GM18861 (cell line): ENCODE measurements at regions not wholly inside any gene's neighbourhood (a gene's known extent, or its start where the extent isn't known, plus 50 kb on each side); places are given as distances from the start of the nearest gene placed in this dataset.
"Not testable (repeated sequence)": the region's sequence is repeated elsewhere in the genome, so short reads cannot be mapped to it uniquely, and the experiment has no call there.

Experiments used
- ATAC-seq: cut with Tn5 transposase; IDR thresholded peaks from one replicate; pipeline ENCODE4 v1.9.1; 2021; ENCODE audit not compliant: unreplicated experiment

DNA sequence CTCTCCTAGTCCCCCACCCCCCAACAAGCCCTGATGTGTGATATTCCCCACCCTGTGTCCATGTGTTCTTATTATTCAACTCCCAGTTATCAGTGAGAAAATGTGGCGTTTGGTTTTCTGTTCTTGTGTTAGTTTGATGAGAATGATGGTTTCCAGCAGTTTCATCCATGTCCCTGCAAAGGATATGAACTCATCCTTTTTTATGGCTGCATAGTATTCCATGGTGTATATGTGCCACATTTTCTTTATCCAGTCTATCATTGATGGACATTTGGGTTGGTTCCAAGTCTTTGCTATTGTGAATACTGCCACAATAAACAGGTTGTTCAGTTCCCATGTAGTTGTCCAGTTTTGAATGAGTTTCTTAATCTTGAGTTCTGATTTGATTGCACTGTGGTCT, 1006.1 kb upstream of the MIR17HG start:
- ATAC-seq = not testable (repeated sequence)

DNA sequence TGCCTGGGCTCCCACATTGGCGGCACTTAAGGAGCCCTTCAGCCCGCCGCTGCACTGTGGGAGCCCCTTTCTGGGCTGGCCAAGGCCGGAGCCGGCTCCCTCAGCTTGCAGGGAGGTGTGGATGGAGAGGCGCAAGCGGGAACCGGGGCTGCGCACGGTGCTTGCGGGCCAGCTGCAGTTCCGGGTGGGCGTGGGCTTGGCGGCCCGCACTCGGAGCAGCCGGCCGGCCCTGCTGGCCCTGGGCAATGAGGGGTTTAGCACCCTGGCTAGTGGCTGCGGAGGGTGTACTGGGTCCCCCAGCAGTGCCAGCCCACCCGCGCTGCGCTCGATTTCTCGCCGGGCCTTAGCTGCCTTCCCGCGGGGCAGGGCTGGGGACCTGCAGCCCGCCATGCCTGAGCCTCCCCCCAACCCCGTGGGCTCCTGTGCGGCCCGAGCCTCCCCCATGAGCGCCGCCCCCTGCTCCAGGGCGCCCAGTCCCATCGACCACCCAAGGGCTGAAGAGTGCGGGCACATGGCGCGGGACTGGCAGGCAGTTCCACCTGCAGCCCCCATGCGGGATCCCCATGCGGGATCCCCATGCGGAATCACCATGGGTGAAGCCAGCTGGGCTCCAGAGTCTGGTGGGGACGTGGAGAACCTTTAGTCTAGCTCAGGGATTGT, 998.9 kb upstream of the MIR17HG start:
- ATAC-seq = not testable (repeated sequence)

DNA sequence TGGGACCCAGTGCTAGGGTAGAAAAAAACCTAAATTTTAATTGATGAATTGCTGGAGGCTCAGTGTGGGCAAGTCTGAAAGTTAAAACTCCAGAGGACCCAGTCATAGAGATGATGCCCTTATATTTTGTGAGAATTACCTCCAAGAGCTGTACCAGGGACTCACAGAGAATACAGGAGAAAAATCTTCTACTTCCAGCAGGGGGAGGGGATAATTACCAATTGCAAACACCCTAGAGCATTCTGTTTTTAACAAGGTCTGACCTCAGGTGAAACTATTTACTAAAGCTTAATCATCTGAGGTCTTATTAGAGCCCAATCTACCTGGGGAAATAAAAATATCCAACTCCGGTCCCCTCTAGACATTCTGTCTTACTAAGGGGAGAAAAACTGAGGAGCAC, 994.7 kb upstream of the MIR17HG start:
- ATAC-seq = no peak

- ATAC-seq = no peak
These were observed 992.2 kb upstream of the MIR17HG start for GRCh38 chr13:90355162-90355751.

- ATAC-seq = no peak
These were observed 986.7 kb upstream of the MIR17HG start for GRCh38 chr13:90360785-90361184.

DNA sequence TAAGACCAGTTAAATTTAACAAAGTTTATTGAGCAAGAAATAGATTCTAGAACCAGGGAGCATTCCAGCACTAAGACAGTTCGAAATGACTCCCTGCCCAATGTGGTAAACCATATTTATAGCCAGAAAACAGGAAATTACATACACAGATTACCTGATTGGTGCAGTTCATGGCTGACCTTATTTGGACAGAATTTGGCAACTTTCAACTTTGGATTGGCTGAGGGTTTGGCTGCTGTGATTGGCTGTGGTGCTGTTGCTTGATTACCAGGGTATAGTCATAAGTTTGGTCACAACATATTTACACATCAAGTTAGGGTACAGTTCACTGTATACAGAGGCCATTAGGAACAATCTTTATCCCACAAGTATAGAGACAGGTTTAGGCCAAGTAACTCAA, 984.8 kb upstream of the MIR17HG start:
- no peak for ATAC-seq

DNA sequence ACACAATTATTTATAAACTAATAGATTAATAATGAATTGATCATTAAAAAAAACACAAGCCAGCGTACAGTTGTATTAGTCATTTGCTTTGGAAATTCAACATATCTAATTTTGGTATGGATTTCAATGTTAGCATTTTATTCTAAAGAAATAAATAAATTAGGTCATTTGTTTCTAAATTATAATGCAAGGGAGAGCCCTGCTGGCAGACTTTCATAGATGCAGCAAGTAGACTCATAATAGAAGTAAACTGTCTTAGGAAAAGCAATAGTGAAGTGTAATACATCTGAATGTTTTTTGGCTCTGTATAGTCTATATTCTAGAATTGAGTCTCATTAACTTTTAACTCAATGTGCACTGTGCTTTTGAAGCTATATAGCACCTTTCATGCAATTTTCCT, 982.4 kb upstream of the MIR17HG start:
- no peak for ATAC-seq

DNA sequence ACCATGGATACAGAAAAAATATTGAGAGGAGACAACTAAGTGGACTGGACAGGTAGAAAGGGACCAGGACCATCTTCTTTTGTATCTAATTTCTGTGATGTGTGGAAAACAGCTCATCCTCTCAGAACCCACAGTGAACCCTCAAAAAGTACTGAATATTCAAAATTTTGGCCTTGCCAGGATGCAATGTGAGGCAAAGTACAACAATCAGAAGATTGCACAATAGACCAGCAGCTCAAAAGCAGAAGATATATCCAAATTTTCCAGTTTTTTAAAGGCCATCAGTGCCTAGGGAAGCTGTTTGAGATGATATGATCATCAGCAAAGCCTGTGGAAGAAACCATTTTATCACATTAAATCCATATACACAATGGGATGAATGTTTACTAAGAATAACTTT, 973.3 kb upstream of the MIR17HG start:
- ATAC-seq = no peak

- ATAC-seq = no peak
These were observed 971.6 kb upstream of the MIR17HG start for GRCh38 chr13:90375851-90376250.

DNA sequence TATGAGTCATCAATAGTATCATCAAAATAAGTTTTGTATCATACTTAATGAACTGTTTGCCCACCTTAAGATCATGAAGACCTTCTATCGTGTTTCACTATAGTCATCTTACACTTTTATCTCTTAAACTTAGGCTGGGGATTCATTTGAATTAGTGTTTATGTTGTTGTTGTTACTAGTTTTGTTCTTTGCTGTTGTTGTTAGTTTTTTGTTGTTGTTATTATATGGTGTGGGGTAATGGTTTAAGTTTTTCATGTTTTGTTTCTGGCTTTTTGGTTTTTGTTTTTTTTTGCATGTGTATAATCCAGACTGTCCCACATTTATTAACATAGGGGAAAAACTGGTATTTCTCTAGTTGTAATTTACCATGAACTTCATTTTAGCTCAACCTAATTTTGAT, 965.1 kb upstream of the MIR17HG start:
- no peak for ATAC-seq

DNA sequence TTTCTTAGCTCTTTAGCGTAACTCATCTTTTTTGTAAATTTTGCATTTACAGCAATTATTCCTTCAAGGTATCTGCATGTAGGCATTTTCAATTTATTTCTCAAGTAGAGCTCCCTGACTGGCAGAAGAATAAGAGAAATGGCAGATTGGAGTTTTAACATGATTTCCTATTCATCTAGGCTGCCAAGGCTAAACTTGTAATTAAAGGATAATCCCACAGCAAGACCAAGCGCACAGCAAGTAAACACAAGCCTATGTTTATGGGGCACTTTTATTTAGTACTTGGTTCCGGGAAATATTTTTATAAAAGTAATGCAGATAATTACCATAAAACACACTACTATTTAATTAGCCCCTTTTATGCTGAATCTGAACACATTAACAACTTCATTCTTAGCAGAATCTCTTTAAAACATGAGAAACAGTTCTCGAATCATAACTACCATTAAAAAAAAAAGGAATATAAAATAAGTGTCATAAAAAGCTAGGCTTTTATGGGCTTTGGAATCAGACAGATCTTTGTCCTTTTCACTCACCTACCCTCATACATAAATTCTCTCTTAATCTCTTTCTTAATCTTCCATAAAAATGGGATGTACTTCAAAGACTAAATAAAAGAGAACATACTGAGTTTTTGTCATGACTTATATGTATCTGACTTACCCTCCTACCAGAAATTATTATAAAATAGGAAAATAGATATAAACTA, 961.6 kb upstream of the MIR17HG start:
- ATAC-seq = no peak

DNA sequence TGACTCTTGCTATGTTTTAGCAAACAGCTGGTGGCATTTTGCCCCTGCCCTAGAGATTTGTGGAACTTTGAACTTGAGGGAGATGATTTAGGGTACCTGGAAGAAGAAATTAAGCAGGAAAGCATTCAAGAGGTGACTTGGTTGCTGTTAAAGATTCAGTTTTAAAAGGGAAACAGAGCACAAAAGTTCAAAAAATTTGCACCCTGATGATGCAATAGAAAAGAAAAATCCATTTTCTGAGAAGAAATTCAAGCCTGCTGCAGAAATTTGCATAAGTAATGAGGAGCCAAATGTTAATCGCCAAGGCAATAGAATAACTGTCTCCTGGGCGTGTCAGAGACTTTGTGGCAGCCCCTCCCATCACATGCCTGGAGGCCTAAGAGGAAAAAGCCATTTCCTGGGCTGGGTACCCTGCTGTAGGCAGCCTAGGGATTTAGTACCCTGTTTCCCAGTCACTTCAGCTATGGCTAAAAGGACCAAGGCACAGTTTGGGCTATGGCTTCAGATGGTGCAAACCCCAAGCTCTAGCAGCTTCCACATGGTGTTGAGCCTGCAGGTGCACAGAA, 958.5 kb upstream of the MIR17HG start:
- no peak for ATAC-seq

GRCh38 chr13:90389537-90389936, 958.0 kb upstream of the MIR17HG start:
- ATAC-seq = no peak

- ATAC-seq = no peak
These were observed 954.1 kb upstream of the MIR17HG start for GRCh38 chr13:90393408-90393807.

DNA sequence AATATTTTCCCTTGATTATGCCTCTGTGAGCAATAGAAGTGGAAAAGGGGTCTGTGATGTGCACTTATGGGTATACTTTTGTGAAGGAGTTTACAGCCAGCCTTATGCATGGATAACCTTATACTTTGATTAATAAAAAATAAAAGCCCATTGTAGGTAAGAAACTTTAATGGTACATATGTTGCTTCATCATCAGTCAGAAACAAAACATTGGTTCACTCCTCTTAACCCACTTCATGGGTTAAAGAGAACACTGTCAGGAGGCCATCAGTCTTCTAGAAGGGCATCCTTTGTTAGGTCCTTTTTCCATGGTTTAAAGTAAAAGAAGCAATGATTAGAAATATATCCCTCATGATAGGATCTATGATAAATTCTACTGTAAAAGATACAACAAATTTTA, 952.1 kb upstream of the MIR17HG start:
- ATAC-seq = no peak

DNA sequence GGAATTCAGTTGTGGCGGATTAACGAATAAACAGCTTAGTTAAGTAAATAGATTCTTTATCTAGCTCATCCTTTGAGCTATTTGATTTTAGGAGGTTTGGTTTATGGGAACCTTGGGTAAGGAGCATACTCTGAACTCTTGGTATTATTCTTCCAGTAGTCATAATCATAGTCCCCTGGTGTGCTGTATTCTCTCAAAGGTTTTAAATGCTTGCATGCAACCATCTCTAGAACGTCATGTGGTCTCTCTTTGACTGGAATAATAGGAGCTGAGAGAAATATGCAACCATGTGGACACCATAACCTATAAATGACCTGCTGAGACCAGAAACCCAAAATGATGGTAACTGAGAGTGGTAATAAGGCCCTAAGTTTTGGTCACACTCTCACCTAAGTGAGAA, 951.6 kb upstream of the MIR17HG start:
- no peak for ATAC-seq

DNA sequence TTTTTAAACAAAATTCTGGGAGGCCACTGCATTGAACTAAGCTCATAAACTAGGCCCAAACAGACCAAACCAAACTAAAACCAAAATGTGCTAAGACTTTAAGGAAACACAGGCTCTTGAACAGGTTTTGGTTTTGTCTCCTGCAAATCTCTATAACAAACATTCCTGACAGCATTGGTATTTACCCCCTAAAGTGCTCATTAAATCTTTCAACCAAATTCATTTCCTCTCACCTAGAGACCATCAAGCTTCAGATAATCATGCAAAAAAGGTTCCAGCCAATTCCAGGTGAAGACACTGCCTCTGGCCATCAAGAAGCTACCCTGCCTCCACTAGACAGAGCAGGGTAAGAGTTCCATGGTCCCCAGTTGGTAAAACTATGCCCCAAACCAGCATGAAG, 951.2 kb upstream of the MIR17HG start:
- ATAC-seq = no peak

- ATAC-seq = no peak
These were observed 950.0 kb upstream of the MIR17HG start for GRCh38 chr13:90397503-90397902.

DNA sequence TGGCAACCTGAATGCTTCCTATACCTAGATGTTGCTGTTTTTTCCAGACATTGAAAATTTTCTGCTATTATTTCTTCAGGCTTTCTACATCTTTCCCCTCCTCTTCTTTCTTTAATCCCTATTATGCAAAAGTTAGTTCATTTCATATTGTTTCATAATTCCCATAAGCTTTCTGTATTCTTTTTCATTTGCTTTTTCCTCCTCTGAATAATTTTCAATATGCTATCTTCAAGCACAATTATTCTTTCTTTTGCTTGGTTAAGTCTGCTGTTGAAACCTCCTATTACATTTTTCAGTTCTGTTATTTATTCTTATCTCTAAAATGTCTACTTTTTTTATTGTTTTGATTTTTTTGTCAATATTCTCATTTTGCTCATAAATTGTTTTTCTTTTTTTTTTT, 947.1 kb upstream of the MIR17HG start:
- ATAC-seq = no peak

GRCh38 chr13:90401150-90401549, 946.3 kb upstream of the MIR17HG start:
- no peak for ATAC-seq

DNA sequence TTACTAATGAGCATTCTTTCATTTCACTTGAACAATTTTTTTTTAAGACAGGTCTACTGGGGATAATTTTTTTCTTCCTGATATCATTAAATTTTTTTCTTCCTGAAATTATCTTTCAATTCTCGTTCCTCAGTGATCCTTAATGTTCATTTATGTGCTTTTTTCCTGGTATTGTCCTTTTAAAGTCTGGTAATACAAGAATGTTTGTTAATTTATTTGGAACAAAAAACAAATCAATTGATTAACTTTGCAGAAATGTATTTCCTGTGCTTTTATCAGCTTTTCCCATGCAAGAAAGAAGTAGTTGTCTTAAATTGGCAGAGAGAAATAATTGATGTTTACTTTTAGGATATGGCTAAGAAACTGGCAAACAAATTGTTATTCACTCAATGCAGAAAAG, 945.4 kb upstream of the MIR17HG start:
- no peak for ATAC-seq

DNA sequence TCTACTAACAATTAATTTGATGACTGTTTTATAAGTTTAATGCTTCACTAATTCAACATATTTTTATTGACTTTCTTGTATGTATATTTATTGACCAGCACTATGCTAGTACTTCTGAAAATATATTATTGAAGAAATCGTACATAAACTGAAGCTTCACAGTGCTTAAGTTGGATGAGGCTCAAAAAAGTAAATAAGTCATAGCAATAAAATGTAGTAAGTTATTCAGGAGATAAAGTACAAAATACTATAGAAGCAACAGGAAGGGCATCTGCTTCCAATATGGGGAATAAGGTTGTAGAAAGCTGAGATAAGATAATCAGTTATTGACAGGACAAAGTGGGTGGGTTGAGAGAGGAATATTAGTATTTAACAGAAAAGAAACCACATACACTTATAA, 944.9 kb upstream of the MIR17HG start:
- ATAC-seq = no peak
